Retinal pigment epithelial cell (primary cell): ENCODE measurements at regions not wholly inside any gene's neighbourhood (a gene's known extent, or its start where the extent isn't known, plus 50 kb on each side); places are given as distances from the start of the nearest gene placed in this dataset.
"Not testable (repeated sequence)": the region's sequence is repeated elsewhere in the genome, so short reads cannot be mapped to it uniquely, and the experiment has no call there.

Source experiments
- DNase-seq: peaks from one replicate; pipeline ENCODE4 v3.0.0-alpha.2; 2010; ENCODE audit warnings: low read depth
- H3K4me3 ChIP-seq: 2 replicates; pipeline ENCODE4 v1.5.1; 2011; ENCODE audit warnings: mild to moderate bottlenecking, low read length, control low read depth, moderate library complexity
- TF ChIP-seq, protein P1 (sequence below): conservative IDR thresholded peaks from 2 replicates; pipeline ENCODE4 v1.5.1; 2011; ENCODE audit warnings: low read depth, low read length, control low read depth, inconsistent platforms

DNA sequence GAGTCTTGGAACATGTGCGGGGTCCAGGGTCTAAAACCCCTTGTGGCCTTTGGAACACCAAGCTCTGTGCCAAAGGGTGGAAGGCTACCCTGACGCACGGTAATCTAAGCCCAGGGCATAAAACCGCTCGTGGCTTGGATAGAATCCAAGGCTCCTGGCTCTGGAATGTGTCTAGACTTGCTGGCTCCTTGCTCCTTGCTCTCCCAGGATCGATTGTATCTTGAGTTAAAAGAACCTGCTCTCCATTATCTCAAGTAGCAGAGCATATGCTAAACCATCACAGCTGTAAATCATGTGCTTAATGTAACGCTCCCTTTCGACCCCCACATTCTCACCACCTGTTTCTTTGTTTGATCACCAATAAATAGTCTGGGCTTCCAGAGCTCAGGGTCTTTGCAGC is 50.3 kb downstream of the TLCD4 start:
- peak; percentile 60 for DNase-seq

DNA sequence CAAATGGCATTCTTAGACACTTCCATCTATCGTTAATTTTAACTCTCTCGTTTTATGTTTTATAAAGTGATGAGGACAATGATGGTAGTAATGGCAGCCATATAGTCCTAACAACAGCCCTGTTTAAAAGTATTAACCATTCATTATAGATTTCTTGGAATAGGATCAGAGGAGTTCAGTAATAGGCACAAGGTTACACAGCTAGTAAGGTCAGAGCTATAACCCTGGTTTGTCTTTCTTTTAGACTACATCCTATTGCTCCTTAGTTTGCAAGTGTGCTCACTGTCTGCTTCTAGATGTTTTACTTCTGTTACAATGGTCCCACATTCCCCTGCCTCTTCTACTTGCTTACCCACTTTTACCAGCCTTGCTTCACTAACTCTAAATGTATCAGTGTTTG is 50.9 kb downstream of the TLCD4 start:
- TF ChIP-seq, protein P1, sequence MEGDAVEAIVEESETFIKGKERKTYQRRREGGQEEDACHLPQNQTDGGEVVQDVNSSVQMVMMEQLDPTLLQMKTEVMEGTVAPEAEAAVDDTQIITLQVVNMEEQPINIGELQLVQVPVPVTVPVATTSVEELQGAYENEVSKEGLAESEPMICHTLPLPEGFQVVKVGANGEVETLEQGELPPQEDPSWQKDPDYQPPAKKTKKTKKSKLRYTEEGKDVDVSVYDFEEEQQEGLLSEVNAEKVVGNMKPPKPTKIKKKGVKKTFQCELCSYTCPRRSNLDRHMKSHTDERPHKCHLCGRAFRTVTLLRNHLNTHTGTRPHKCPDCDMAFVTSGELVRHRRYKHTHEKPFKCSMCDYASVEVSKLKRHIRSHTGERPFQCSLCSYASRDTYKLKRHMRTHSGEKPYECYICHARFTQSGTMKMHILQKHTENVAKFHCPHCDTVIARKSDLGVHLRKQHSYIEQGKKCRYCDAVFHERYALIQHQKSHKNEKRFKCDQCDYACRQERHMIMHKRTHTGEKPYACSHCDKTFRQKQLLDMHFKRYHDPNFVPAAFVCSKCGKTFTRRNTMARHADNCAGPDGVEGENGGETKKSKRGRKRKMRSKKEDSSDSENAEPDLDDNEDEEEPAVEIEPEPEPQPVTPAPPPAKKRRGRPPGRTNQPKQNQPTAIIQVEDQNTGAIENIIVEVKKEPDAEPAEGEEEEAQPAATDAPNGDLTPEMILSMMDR: no peak
- DNase-seq: no peak
- H3K4me3 ChIP-seq: no peak overlapping the region

More for the DNA sequence above, 50.3 kb downstream of the TLCD4 start:
- not testable (repeated sequence) for H3K4me3 ChIP-seq

DNA sequence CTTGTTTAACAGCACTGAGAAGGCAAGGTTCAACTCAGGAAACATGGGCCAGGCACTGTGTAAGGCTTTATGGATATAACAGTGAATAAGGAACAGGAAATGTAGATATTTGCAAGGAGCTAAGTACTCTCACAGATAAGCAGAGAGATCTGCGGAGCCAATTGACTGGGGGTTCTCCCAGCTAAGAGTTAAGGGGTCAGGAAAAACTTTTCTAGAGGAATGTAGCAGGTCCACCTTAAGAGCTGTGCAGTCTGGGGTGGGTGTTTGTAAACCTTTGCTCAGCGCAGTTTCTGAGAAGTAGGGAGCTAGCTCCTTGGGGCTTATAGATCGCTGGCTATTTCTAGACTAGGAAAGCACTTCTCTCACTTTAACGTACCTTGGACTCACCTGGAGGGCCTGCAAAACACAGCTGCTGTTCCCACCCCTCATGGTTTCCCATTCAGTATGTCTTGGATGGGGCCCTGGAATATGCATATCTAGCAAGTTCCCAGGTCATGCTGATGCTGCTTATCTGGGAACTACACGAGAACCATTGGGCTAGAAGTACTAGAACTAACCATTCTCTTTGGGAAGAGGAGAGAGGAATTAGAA is 51.7 kb downstream of the TLCD4 start:
- no peak overlapping the region for H3K4me3 ChIP-seq
- no peak for DNase-seq
- TF ChIP-seq, protein P1: no peak

GRCh38 chr1:95169548-95169947 is 52.4 kb downstream of the TLCD4 start:
- TF ChIP-seq, protein P1: no peak
- peak; percentile 56 for DNase-seq
- H3K4me3 ChIP-seq: no peak overlapping the region

- DNase-seq: peak; percentile 29
- TF ChIP-seq, protein P1: no peak
- no peak overlapping the region for H3K4me3 ChIP-seq
Measured at GRCh38 chr1:95171270-95172245, 54.4 kb downstream of the TLCD4 start.

GRCh38 chr1:95176861-95177260 is 57.1 kb upstream of the RWDD3 start:
- no peak overlapping the region for H3K4me3 ChIP-seq
- DNase-seq: no peak
- TF ChIP-seq, protein P1: no peak

DNA sequence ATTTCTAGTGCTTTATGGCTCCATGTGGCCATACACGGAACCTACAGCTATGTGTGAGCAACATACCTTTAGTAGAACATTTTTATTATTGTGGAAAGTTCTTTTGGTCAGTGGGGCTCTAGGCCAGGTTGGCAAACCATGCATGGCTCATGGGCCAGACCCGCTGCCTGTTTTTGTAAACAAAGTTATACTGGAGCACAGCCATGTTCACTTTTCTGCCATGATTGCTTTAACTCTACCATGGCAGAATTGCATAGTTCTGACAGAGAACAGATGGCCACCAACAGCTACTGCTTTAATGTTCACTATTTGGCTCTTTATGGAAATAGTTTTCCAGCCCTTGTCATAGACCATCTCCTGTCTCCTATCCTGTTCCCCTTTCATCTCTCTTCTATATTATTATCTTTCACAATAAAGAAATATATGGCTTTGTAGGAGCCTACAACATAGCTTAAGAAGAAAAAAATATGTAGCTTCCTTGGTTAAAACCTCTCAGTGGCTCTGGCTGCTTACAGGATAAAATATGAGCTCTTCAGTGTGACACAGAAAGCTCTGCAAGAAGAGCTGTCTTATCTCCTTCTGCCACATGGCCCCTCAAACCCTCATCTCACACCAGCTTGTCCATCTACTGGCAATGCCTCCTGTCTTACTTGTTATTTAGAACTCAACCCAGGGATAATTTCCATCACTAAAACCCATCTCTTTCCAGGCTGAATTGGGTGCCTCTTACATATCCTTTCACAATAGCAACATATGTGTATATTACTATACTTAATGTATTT is 54.6 kb upstream of the RWDD3 start:
- H3K4me3 ChIP-seq: no peak overlapping the region
- TF ChIP-seq, protein P1: no peak
- DNase-seq: no peak
